ENCODE measurements at regions not wholly inside any gene's neighbourhood (a gene's known extent, or its start where the extent isn't known, plus 50 kb on each side); places are given as distances from the start of the nearest gene placed in this dataset.
"Not testable (repeated sequence)": the region's sequence is repeated elsewhere in the genome, so short reads cannot be mapped to it uniquely, and the experiment has no call there.

DNA sequence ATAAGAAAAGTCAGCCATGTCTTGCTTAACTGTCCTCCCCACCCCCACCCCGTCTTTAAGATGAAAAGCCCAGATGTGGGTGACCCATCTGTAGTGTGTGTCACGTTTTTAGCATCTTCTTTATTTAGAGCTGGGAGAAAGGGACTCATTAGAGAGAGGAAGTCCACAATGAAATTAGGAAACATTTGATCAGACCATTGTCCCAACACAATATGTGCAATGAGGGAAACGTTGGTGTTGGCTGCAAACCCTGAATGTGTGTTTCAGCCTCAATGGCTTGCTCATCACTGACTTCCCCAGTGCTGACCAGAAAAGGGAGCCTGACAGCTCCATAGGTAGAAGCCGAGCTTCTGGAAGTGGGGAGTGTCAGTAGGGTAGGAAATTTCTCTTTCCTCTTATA is 475.7 kb downstream of the CD83 start:
- WGBS, 10 experiments = 43 to 100% (median 83%) methylated on average over 1 to 3 of the region's 4 CpGs; no CpG with 5 or more reads in 5 of the 10 experiments
- Histone ChIP-seq H3K4me1 (replicated peaks in 1 of 2) (no peaks in the 10 kb centered on the region), H3K27ac (no peak overlapping the region), H3K4me3 (no peak overlapping the region)
- in situ Hi-C loops (cut with MboI; ENCODE audit: low pct_unique_long_range_greater_than_20kb in 2 of 9, low sequenced_read_pairs in 9 of 9, unreplicated experiment in 9 of 9) = no loop called here
- no peak for ATAC-seq (replicated peaks in 6 of 8)

- H3K4me3 ChIP-seq = no peak overlapping the region
- ATAC-seq (replicated peaks in 6 of 8) = no peak
- no peaks in the 10 kb centered on the region for H3K4me1 ChIP-seq (replicated peaks in 1 of 2)
- in situ Hi-C loops (cut with MboI; ENCODE audit: low pct_unique_long_range_greater_than_20kb in 2 of 9, low sequenced_read_pairs in 9 of 9, unreplicated experiment in 9 of 9) = no loop called here
- H3K27ac ChIP-seq = no peak overlapping the region
- WGBS, 10 experiments = 50 to 100% (median 94%) methylated on average over 1 to 2 of the region's 2 CpGs; no CpG with 5 or more reads in 2 of the 10 experiments
Observed at GRCh38 chr6:14595751-14596150, 478.2 kb downstream of the CD83 start.

- 87 to 100% (median 91%) methylated on average over 1 to 4 of the region's 4 CpGs; no CpG with 5 or more reads in 5 of the 10 experiments for WGBS, 10 experiments
- in situ Hi-C loops (cut with MboI; ENCODE audit: low pct_unique_long_range_greater_than_20kb in 2 of 9, low sequenced_read_pairs in 9 of 9, unreplicated experiment in 9 of 9) = no loop called here
- no peak for ATAC-seq (replicated peaks in 6 of 8)
- H3K4me1 ChIP-seq (replicated peaks in 1 of 2) = peaks cover 0 to 1% of the 10 kb centered on the region in 2 donors
- H3K4me3 ChIP-seq = no peak overlapping the region
- no peak overlapping the region for H3K27ac ChIP-seq
Observed at GRCh38 chr6:14596410-14596809, 478.8 kb downstream of the CD83 start.

DNA sequence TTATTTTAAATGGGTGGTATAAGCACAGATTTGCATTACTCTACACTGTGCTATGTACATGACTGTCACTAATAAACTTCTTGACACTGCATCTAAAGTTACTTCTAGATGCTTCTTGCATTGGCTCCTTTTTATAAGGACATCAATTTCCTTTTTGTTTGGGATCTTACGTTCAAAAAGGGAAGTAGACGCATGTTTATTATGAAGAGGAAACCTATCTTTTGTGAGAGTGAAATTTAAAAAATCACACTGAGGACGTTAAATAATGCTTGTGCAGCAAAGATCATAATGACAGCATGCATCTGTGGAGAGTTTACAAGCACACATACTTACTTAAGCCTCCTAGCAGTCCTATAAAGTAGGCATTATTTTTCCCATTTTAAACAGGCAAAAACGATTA is 479.5 kb downstream of the CD83 start:
- WGBS, 10 experiments = 49 to 91% (median 82%) methylated on average over 1 to 4 of the region's 4 CpGs; no CpG with 5 or more reads in 3 of the 10 experiments
- in situ Hi-C loops (cut with MboI; ENCODE audit: low pct_unique_long_range_greater_than_20kb in 2 of 9, low sequenced_read_pairs in 9 of 9, unreplicated experiment in 9 of 9) = no loop called here
- Histone ChIP-seq H3K4me1 (replicated peaks in 1 of 2) (peaks cover 0 to 5% of the 10 kb centered on the region in 2 donors), H3K4me3 (no peak overlapping the region), H3K27ac (no peak overlapping the region)
- no peak for ATAC-seq (replicated peaks in 6 of 8)

DNA sequence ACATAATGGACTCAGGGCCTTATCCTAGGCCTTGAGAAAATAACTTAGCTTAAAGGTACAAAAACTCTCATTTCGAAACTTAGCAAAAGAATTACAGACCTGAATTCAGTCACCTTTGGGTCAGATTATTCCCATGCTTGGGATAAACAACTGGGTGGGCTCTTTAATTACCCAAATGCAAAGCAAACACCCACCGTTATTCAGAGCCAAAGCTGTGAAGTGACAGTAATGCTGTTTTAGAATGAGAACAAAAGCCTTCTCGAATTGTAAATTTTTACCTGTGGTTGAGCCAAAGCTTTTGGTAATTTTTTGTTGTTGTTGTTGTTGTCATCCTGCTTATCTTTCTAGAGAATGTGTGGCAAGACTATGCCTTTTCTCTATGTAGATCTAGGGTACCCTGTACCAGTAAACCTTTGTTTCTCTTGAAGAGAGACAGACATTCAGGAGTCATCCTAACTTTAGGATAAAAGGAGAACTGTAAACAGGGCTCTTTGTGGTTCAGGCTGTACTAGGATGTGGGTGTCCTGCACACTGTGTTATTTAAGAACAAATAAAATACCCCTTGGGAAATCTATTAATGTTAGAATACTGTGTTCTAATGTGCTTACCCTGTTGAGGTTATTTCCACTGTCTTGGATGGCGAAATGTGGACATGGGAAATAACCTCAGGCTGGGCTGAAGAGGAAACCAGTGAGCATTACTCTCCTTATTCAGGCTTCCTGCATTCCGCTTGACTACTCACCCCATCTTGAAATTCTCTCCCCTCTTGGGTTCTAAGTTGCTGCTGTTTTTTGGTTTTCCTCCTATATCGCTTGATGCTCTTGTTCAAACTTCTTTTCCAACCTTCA is 480.7 kb downstream of the CD83 start:
- Histone ChIP-seq H3K27ac (no peak overlapping the region), H3K4me3 (no peak overlapping the region), H3K4me1 (replicated peaks in 1 of 2) (peaks cover 0 to 5% of the 10 kb centered on the region in 2 donors)
- in situ Hi-C loops (cut with MboI; ENCODE audit: low pct_unique_long_range_greater_than_20kb in 2 of 9, low sequenced_read_pairs in 9 of 9, unreplicated experiment in 9 of 9) = no loop called here
- no peak for ATAC-seq (replicated peaks in 6 of 8)
- WGBS, 10 experiments = 38 to 94% (median 62%) methylated on average over 3 to 6 of the region's 6 CpGs

DNA sequence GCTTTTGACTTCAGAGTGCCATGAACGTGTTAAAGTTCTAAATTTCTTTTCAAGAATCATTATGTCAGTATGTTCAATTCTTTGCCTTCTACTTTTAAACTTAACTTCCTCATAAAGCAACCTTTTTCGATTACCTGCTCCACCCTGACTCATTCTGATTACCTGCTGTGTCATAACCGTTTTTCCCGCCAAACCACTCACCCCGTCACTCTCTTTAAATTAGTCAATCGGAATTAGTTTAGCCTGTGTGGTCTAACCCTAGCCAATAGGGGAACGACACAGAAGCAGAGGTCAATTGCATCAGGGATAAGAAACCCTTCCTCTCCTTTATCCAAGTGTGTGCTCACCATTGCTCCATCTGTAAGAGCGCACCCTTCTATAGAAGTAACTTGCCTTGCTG is 482.7 kb downstream of the CD83 start:
- H3K27ac ChIP-seq; in situ Hi-C loops (cut with MboI; ENCODE audit: low pct_unique_long_range_greater_than_20kb in 2 of 9, low sequenced_read_pairs in 9 of 9, unreplicated experiment in 9 of 9); ATAC-seq (replicated peaks in 6 of 8); H3K4me1 ChIP-seq (replicated peaks in 1 of 2); H3K4me3 ChIP-seq: not testable (repeated sequence)
- 79 to 97% (median 92%) methylated on average over 5 to 8 of the region's 8 CpGs for WGBS, 10 experiments

DNA sequence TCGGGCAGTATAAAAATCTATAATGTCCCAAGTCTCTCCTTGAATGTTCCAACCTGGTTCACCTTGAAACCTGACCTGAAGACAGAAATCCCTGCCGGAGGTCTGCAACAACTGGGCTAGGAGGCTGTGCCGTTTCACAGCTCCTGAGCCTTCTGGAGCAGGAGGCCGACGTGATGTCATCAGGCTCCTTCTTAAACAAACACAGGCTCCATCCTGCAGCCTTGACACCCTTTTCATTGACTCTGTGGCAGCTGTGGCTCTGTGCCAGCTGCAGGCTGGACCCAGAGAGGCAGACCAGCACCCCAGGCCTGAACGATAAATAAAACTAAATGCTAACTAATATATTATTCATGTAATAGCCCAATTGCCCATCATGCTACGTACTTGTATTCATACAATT is 483.9 kb downstream of the CD83 start:
- 52 to 100% (median 68%) methylated on average over 1 to 4 of the region's 7 CpGs; no CpG with 5 or more reads in 1 of the 10 experiments for WGBS, 10 experiments
- H3K27ac ChIP-seq = no peak overlapping the region
- peak in 5 of 8 experiments; percentile 81 to 100 (median 83) for ATAC-seq (replicated peaks in 6 of 8)

GRCh38 chr6:14606353-14606752 is 488.8 kb downstream of the CD83 start:
- Histone ChIP-seq H3K27ac (no peak overlapping the region), H3K4me3 (no peak overlapping the region), H3K4me1 (replicated peaks in 1 of 2) (peaks cover 0 to 4% of the 10 kb centered on the region in 2 donors)
- no peak for ATAC-seq (replicated peaks in 6 of 8)
- in situ Hi-C loops (cut with MboI; ENCODE audit: low pct_unique_long_range_greater_than_20kb in 2 of 9, low sequenced_read_pairs in 9 of 9, unreplicated experiment in 9 of 9) = no loop called here
- WGBS, 10 experiments = 71 to 100% (median 85%) methylated on average over 1 to 5 of the region's 5 CpGs; no CpG with 5 or more reads in 3 of the 10 experiments

More for the DNA sequence above, 483.9 kb downstream of the CD83 start:
- Histone ChIP-seq H3K4me1 (replicated peaks in 1 of 2) (peaks cover 0 to 5% of the 10 kb centered on the region in 2 donors), H3K4me3 (no peak overlapping the region)
- in situ Hi-C loops (cut with MboI; ENCODE audit: low pct_unique_long_range_greater_than_20kb in 2 of 9, low sequenced_read_pairs in 9 of 9, unreplicated experiment in 9 of 9) = no loop called here

DNA sequence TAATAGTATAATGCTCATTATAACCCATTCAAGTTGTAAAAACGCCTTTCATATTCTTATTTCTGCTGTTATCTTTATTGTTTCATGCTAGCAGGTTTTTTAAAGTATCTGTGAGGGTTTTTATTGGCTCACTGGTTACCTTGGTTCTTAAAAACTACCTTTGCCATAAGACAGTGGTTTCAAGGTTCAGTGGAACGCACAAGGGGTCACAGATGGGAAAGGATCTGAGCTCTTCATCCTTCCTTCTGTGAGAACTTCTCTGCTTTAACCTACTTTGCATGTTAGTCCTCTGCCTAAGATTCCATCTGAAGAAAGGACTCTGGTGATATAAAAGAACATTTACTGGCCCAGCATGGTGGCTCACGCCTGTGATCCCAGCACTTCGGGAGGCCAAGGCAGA is 492.6 kb downstream of the CD83 start:
- 60 to 100% (median 84%) methylated on average over 1 to 4 of the region's 4 CpGs for whole genome bisulfite sequencing, 10 experiments
- Histone ChIP-seq H3K4me1 (replicated peaks in 1 of 2) (no peaks in the 10 kb centered on the region), H3K4me3 (no peak overlapping the region), H3K27ac (no peak overlapping the region)
- in situ Hi-C loops (cut with MboI; ENCODE audit: low pct_unique_long_range_greater_than_20kb in 2 of 9, low sequenced_read_pairs in 9 of 9, unreplicated experiment in 9 of 9) = no loop called here
- ATAC-seq (replicated peaks in 6 of 8) = no peak

DNA sequence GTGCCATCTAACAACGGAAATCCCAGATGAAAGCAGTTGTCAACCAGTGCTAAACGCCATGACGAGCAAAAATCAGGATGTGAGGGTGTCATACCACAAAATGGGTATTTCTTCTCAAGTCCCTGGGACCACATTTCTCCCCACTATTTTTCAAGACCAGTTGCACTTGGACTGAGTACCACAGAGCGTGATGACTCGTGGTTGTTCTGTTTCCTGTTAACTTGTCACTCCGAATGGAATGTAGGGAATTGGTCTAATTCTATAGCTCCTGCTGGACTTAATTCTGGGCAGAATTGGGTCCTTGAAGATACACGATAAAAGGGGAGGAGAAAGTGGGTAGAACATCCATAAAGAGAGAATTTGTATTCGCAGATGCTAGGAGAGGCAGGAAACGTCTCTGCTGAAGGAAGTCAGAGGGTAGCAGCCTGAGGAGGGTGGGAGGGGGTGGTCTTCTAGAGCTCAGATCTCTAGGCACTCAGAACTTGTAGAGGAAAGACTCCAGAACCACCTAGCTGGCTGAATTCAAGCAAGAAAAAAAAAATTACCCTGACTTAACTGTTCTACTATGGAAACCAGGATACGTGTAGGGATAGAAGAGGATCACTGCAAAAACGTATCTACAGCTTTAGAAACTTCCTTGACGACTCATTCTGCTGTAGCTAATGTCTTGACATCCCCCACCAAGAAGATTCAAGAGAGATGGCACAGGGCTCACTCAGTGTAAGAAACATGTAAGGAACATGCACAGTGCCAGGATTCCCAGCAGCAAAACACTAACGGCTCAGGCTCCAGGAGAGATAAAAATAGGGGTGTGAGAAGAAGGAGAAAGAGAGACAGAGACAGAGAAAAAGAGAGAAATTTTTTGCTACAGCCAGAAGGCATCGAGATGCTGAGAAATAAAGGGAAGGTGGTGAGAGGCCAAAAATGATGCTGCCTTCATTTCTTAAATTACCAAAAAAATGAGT is 494.7 kb downstream of the CD83 start:
- H3K27ac ChIP-seq = no peak overlapping the region
- 35 to 96% (median 70%) methylated on average over 1 to 12 of the region's 14 CpGs; no CpG with 5 or more reads in 2 of the 10 experiments for whole genome bisulfite sequencing, 10 experiments
- in situ Hi-C loops (cut with MboI; ENCODE audit: low pct_unique_long_range_greater_than_20kb in 2 of 9, low sequenced_read_pairs in 9 of 9, unreplicated experiment in 9 of 9) = no loop called here
- ATAC-seq (replicated peaks in 6 of 8) = no peak
- no peak overlapping the region for H3K4me3 ChIP-seq
- H3K4me1 ChIP-seq (replicated peaks in 1 of 2) = no peaks in the 10 kb centered on the region

GRCh38 chr6:14614631-14615030 is 497.1 kb downstream of the CD83 start:
- WGBS, 10 experiments = 60 to 100% (median 94%) methylated on average over 1 to 2 of the region's 2 CpGs; no CpG with 5 or more reads in 6 of the 10 experiments
- ATAC-seq (replicated peaks in 6 of 8) = no peak
- H3K4me3 ChIP-seq = no peak overlapping the region
- no peaks in the 10 kb centered on the region for H3K4me1 ChIP-seq (replicated peaks in 1 of 2)
- H3K27ac ChIP-seq = no peak overlapping the region
- in situ Hi-C loops (cut with MboI; ENCODE audit: low pct_unique_long_range_greater_than_20kb in 2 of 9, low sequenced_read_pairs in 9 of 9, unreplicated experiment in 9 of 9) = no loop called here

DNA sequence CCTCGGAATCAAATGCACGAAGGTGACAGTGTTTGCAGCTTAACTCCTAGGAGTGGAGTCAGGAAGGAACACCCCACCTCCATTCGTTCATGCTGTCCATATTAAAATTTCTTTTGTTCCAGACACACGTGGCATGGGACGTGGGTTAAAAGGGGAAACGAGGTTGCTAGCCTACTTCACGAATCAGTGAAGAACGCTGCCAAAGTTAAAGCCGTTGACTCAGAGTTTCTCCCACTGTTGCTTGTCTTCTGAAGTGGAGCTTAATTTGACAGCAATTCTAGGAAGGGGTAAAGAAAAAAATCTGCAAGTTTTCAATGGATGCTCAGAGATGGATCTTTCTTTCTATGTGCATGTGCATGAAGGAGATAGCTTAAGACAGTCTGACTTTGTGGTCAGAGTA is 499.1 kb downstream of the CD83 start:
- WGBS, 10 experiments = 16 to 100% (median 80%) methylated on average over 1 to 8 of the region's 9 CpGs; no CpG with 5 or more reads in 1 of the 10 experiments
- in situ Hi-C loops (cut with MboI; ENCODE audit: low pct_unique_long_range_greater_than_20kb in 2 of 9, low sequenced_read_pairs in 9 of 9, unreplicated experiment in 9 of 9) = no loop called here
- no peak for ATAC-seq (replicated peaks in 6 of 8)
- H3K27ac ChIP-seq = no peak overlapping the region
- no peak overlapping the region for H3K4me3 ChIP-seq
- peaks cover 2 to 5% of the 10 kb centered on the region in 2 donors for H3K4me1 ChIP-seq (replicated peaks in 1 of 2)

All from motor neuron (in vitro differentiated cells).